Tibial nerve (tissue), 4 donors: ENCODE measurements at regions not wholly inside any gene's neighbourhood (a gene's known extent, or its start where the extent isn't known, plus 50 kb on each side); places are given as distances from the start of the nearest gene placed in this dataset.

Source experiments
- DNase-seq, 2 donors: peaks; one replicate each; pipeline ENCODE4 v3.0.0-alpha.2; 2019; ENCODE audit warnings: low spot score in 2 of 2
- H3K27ac ChIP-seq, 4 donors: fragments of 200-600 bp; sonication (generic) in 3 of 4; one replicate each; pipeline ENCODE4 v1.5.1; 2017 to 2019; ENCODE audit warnings: mild to moderate bottlenecking in 1 of 4
- H3K27me3 ChIP-seq, 2 donors: fragments of 200-600 bp; sonication (generic) in 1 of 2; one replicate each; pipeline versions ENCODE4 v1.5.1 to v1.6.0; 2017 to 2019
- H3K36me3 ChIP-seq, 3 donors: fragments of 200-600 bp; sonication (generic); one replicate each; pipeline ENCODE4 v1.5.1; 2018 to 2019
- H3K4me1 ChIP-seq, 4 donors: fragments of 200-600 bp; sonication (generic) in 3 of 4; one replicate each; pipeline ENCODE4 v1.5.1; 2017 to 2019
- H3K4me3 ChIP-seq, 4 donors: fragments of 200-600 bp; sonication (generic) in 3 of 4; one replicate each; pipeline ENCODE4 v1.5.1; 2017 to 2019; ENCODE audit warnings: mild to moderate bottlenecking in 1 of 4, moderate library complexity in 1 of 4
- H3K9me3 ChIP-seq, 4 donors: fragments of 200-600 bp; sonication (generic) in 3 of 4; one replicate each; pipeline ENCODE4 v1.5.1; 2017 to 2019
- CTCF ChIP-seq, 5 experiments: fragments of 200-600 bp in 3 of 5; fragments of 450-650 bp in 2 of 5; sonication (generic) in 3 of 5; IDR thresholded peaks; one replicate each; pipeline ENCODE4 v1.5.1; 2016 to 2019; ENCODE audit warnings: antibody characterized with exemption in 5 of 5, mild to moderate bottlenecking in 3 of 5, moderate library complexity in 2 of 5
- EP300 ChIP-seq, 2 donors: sonication (generic); formaldehyde crosslinking; IDR thresholded peaks; one replicate each; pipeline ENCODE4 v1.6.1; 2017; ENCODE audit warnings: antibody characterized with exemption in 2 of 2, mild to moderate bottlenecking in 1 of 2
- POLR2A ChIP-seq, 2 donors: fragments of 450-650 bp; IDR thresholded peaks; one replicate each; pipeline ENCODE4 v1.6.1; 2017; ENCODE audit warnings: antibody characterized with exemption in 2 of 2, mild to moderate bottlenecking in 2 of 2, moderate library complexity in 2 of 2
- WGBS, 2 donors: methylation state at CpG; one replicate each; pipeline ENCODE4 v1.1.5; 2018; 5-methylcytosine and 5-hydroxymethylcytosine counted together

- Histone ChIP-seq H3K9me3 (no peaks in the 10 kb centered on the region), H3K36me3 (no peaks in the 10 kb centered on the region), H3K27me3 (no peaks in the 10 kb centered on the region), H3K4me3 (no peak overlapping the region), H3K4me1 (no peaks in the 10 kb centered on the region), H3K27ac (no peak overlapping the region)
- 55 to 75% methylated on average over 2 of the region's 2 CpGs for WGBS, 2 donors
- TF ChIP-seq POLR2A (IDR thresholded peaks at IDR 0.05) = no peak
- no peak for TF ChIP-seq EP300 (IDR thresholded peaks at IDR 0.05)
- no peak for TF ChIP-seq CTCF (IDR thresholded peaks at IDR 0.05)
- no peak for DNase-seq
Measured at GRCh38 chr11:23919455-23919854, 577.4 kb upstream of the LUZP2 start.

GRCh38 chr11:23923357-23923756, 573.5 kb upstream of the LUZP2 start:
- no peaks in the 10 kb centered on the region for H3K9me3 ChIP-seq
- no peaks in the 10 kb centered on the region for H3K27me3 ChIP-seq
- no peak for DNase-seq
- no peak overlapping the region for H3K27ac ChIP-seq
- TF ChIP-seq POLR2A (IDR thresholded peaks at IDR 0.05) (no peak), EP300 (IDR thresholded peaks at IDR 0.05) (no peak), CTCF (IDR thresholded peaks at IDR 0.05) (no peak)
- H3K4me3 ChIP-seq = no peak overlapping the region
- no peaks in the 10 kb centered on the region for H3K36me3 ChIP-seq
- H3K4me1 ChIP-seq = no peaks in the 10 kb centered on the region
- WGBS, 2 donors = 42 to 50% methylated on average over 1 of the region's 1 CpG

GRCh38 chr11:23924226-23924625, 572.6 kb upstream of the LUZP2 start:
- 73 to 74% methylated on average over 1 of the region's 1 CpG for WGBS, 2 donors
- Histone ChIP-seq H3K4me3 (no peak overlapping the region), H3K27me3 (no peaks in the 10 kb centered on the region), H3K9me3 (no peaks in the 10 kb centered on the region), H3K27ac (no peak overlapping the region), H3K4me1 (no peaks in the 10 kb centered on the region), H3K36me3 (no peaks in the 10 kb centered on the region)
- no peak for TF ChIP-seq CTCF (IDR thresholded peaks at IDR 0.05)
- TF ChIP-seq EP300 (IDR thresholded peaks at IDR 0.05) = no peak
- TF ChIP-seq POLR2A (IDR thresholded peaks at IDR 0.05) = no peak
- DNase-seq = no peak

GRCh38 chr11:23931443-23931842, 565.4 kb upstream of the LUZP2 start:
- no peak for TF ChIP-seq POLR2A (IDR thresholded peaks at IDR 0.05)
- TF ChIP-seq CTCF (IDR thresholded peaks at IDR 0.05) = no peak
- TF ChIP-seq EP300 (IDR thresholded peaks at IDR 0.05) = no peak
- 83 to 84% methylated on average over 2 of the region's 2 CpGs for WGBS, 2 donors

GRCh38 chr11:23932485-23932898, 564.4 kb upstream of the LUZP2 start:
- no peak overlapping the region for H3K27ac ChIP-seq
- H3K4me1 ChIP-seq = no peaks in the 10 kb centered on the region
- no peaks in the 10 kb centered on the region for H3K27me3 ChIP-seq
- no peak for TF ChIP-seq EP300 (IDR thresholded peaks at IDR 0.05)
- no peak for TF ChIP-seq CTCF (IDR thresholded peaks at IDR 0.05)
- TF ChIP-seq POLR2A (IDR thresholded peaks at IDR 0.05) = no peak
- H3K9me3 ChIP-seq = peaks cover 0 to 6% (median 0%) of the 10 kb centered on the region in 4 donors
- no peak for DNase-seq
- no peaks in the 10 kb centered on the region for H3K36me3 ChIP-seq
- no peak overlapping the region for H3K4me3 ChIP-seq

More at GRCh38 chr11:23931443-23931842, 565.4 kb upstream of the LUZP2 start:
- no peaks in the 10 kb centered on the region for H3K27me3 ChIP-seq
- H3K9me3 ChIP-seq = peaks cover 0 to 6% (median 0%) of the 10 kb centered on the region in 4 donors
- no peak for DNase-seq
- no peaks in the 10 kb centered on the region for H3K4me1 ChIP-seq
- no peak overlapping the region for H3K27ac ChIP-seq
- no peak overlapping the region for H3K4me3 ChIP-seq
- no peaks in the 10 kb centered on the region for H3K36me3 ChIP-seq
